ENCODE measurements at regions not wholly inside any gene's neighbourhood (a gene's known extent, or its start where the extent isn't known, plus 50 kb on each side); places are given as distances from the start of the nearest gene placed in this dataset.

DNA sequence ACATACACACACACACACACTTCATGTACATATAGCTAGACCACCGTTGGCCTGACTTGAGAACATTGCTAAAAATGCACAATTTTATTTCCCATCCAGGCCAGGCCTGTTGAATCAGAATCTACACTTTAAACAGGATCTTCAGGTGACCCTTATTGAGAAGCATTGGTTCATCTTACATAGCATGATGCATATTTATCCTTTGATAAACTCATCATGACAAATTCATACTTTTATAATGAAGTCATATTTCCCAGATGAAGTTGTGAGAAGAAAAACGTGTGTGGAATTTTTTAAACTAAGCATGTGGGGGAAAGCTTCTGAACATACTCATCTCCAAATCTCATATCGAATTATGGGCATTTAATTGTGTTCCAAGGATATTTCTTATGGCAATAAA lies 877.7 kb downstream of the MRPL39 start:
- no peak for ATAC-seq
- DNase-seq: no peak

DNA sequence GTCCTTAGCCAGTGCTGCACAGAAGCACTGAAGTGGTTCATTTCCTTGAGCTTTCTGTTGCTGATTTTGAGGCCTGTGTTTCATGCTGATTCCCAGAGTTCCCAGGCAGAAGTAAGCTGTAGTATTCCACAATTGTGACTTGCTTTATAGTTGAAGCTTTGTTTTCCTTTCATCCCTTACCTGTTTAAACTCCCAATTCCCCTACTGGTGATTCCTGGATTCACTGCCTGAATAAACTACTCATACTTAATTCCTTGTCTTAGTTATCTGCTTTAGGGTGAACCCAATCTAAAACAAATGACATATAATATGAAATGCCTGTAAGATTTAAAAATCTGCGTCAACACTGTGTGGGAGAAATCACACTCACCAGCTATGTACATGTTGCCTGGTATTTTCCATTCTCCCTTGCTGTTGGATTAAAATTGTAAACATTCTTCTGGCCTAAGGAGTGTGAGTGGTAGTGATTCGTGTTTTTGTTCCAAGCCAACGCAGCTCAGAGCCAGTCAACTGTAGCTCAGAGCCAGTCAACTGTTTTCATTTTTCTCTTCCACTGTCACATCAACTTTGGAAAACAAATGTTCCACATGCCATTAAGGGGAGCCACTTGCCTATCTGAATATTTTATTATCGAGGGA lies 879.4 kb downstream of the MRPL39 start:
- DNase-seq (no peak), ATAC-seq (no peak)

DNA sequence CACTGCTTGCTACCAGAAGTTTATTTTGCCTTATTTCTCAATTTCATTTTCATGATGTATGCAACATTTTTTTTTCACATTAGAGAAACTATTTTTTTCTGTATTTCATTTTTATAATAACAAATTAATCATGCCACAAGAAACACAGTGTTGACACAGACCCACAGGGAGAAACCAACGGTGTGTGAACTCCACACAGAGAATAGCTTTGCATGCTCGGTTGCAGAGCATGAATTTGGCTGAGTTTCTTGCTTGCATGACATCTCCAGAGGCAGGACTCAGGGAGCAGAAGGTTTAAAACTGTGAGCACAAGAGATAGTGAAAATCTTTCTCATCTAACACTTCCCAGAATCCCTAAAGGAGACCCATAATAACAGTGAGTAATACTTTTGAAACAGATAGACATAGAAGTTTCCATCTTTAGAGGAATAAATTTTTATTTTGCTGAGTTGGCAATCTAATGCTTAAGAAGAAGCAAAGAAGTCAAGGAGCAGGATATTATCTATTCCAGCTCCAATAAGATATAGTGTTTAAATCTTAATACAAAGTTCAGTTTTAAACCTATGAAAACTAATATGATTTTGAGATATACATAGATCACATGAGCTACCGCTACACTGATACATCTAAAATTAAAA lies 890.9 kb downstream of the MRPL39 start:
- ATAC-seq: no peak
- no peak for DNase-seq

DNA sequence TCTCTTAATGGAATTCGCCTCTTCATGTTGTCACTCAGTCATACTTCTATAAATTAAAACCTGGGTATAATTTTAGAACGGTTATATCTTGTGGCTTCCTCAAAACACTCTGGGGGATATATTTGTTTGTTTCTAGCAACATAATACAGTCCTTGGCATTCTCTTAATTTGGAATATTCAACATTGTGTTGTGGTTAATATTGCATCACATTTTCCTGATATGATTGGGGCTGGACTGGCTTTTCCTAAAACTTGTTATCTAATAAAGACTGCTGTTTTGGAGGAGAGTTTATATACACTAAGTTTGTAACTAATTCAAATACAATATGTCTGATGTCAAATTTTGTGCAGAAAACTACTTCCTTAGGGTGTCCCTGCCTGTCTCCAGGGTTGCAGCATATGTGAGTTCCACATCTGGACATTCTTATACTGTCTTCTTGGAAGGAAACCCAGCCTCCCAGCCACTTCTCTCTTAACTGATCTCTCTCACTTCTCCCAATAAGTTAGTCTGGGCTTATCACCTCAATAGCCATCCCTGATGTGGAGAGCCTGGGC lies 892.6 kb downstream of the MRPL39 start:
- DNase-seq (no peak), ATAC-seq (no peak)

DNA sequence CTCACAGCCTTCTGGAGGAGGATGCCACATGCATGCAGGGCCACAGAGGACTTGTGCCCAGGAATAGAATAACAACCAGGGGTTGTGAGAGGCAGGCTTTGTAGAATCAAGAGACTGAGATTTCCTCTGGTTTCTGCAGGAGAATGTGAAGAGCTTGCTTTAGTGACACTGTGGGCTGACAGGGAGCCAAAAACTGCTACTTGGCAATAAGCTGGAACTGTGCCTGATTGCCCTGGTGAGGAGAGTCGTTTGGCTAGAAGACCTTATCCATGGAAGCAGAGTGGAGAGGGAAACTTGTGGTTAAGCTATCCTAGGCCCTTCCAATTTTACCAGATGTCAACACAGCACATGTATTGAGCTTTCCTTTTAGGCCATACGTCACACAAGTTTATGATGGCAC lies 902.1 kb downstream of the MRPL39 start:
- DNase-seq: no peak
- ATAC-seq: no peak

DNA sequence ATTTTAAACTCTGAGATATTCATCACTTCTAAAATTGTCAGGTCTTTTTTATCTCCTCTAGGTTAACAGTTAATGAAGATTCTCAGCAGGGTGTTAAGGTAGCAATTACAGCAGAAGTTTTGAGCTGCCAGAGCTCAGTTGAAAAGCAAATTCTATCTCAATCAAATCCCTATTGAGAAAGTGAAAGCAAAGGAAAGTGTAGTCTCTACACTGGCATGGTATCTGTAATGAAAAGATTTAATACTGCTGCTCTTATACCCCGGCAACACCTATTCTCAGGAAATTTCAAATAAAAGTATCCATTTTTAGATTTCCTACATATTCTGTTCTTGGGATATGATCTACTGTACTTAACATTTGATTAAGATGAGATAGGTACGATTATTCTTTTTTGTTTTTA lies 913.5 kb downstream of the MRPL39 start:
- no peak for ATAC-seq
- DNase-seq: no peak

DNA sequence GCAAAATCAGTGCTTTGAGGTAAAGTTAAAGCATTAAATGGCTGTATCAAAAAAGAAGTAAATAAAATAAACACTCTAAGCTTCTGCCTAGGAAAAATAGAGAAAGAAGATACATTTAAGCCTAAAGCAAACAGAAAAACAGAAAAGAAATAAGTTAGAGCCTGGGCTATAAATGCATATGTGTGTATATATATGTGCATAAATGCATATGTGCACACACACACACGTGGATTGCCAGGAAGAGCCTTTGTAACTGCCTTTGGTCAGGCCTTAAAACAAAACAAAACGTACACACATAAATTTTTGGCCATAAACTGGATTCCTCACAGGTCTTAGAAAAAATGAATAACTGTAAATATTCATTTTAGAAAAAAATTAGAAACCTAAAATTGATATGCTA lies 925.8 kb downstream of the MRPL39 start:
- ATAC-seq (no peak), DNase-seq (no peak)

DNA sequence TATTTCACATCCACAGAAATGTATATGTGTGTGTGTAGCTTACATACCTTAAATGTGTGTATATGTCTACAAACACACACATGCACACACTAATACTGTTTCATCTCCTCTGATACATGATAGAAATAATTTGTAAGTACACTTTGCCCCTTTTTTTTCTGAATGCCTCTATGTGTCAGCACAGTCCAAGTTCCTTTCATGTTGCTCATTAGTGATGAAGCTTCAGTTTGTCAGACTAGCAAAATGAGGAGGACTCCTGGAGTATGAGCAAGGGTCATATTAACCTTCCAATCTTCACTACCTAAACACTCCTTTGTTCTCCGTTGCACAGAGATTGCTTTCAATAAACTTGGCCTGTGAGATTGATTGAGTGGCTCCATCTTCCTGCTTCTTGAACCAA lies 935.4 kb downstream of the MRPL39 start:
- DNase-seq (no peak), ATAC-seq (no peak)

DNA sequence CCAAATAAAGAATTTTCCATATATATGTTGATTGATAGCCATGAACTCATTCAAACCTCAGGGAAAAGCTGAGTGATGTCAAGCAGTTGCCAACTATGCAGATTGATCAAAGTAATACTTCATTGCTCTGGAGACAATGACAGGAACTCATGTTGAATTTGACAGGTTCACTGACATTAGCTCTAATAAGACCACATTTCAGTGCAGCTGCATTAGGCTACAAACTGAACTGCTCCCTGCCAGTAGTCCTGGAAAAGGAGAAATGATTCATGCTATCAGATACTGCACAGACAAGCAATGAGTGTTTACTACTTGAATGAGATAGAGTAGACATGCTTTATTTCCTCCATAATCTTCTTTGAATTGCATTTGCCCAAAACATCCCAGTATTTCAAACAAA lies 948.4 kb downstream of the MRPL39 start:
- ATAC-seq: no peak
- no peak for DNase-seq

DNA sequence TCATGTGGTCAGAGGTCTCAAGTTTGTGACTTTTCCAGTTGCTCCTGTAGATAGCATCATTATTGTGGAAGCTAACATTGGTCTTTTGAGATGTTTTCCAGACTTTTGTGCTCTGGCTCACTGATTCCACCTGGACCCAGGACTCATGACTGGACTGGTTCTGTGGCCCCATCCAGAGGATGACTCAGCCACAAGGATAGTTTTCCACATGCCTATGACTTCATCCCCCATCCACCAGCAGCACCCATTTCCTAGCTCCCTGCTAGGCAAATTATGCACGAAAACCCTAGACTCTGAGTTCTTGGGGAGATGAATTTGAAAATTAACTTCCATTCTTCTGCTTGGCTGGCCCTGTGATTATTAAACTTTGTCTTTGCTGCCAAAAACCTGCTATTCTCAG lies 949.3 kb downstream of the MRPL39 start:
- DNase-seq: no peak
- ATAC-seq: no peak

DNA sequence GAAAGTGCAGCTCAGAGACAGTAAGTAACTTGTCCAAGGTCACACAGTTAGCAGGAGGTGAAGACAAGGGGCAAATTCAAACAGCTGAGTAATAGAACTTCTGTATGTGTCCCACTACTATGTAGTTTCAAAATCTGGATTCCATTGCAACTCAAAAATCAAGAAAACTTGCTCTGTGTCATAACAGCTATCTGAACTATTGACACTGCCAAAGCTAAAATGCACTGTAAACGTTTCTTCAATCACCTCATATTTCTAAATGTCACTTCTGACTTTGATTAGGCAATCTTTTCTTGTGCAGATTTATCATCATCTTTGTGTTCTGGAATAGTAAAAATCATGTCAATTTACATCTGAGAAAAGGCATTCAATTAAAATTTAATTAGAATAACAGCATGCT lies 957.6 kb downstream of the MRPL39 start:
- ATAC-seq: no peak
- no peak for DNase-seq

DNA sequence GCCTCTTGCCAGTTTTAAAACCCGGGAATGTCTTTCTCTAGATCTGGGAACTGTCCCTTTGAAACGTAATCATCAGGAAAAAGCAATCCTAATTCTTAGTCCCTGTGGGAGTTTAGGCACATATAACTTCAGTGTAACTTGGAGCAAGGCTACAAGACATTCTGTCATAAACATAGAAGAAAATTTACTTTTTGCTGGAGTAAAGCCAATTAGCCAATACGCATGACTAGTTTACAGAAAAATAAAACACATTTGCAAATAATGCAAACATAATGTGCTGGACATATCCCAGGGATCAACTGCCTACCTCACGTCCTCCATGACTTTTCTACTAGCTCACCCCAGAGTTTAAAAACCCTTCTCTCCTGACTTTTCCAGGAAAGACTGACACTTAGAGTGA lies 970.6 kb downstream of the MRPL39 start:
- DNase-seq (no peak), ATAC-seq (no peak)

DNA sequence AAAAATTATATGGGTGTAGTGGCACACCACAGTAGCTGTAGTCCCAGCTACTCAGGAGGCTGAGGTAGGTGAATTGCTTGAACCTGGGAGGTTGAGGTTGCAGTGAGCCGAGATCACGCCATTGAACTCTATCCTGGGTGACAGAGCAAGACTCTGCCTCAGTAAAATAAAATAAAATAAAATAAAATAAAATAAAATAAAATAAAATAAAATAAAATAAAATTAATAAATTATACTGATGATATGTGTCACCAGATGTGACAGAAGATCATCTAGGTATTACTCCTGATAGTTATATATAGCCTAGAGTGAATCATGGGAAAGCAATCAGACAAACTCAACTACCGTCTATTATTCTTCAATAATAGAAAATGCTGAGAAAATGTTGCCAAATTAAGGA lies 972.5 kb downstream of the MRPL39 start:
- ATAC-seq: no peak
- no peak for DNase-seq

DNA sequence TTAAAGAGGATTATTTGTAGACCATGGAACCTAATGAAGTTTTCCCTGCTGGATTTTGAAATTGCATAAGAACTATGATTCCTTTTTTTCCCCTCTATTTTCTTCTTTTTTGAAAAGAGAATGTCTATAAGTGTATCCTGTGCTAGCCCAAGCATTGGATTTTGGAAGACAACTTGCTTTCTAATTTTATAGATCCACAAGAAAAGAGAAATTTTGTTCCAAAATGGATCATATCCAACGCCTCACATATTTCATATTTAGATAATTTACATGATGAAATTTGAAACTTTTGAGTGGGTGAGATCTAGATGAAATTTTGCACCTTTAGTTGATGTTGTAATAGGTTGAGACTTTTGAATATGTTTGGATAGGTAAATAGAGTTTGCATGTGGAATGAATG lies 978.7 kb downstream of the MRPL39 start:
- DNase-seq: no peak
- no peak for ATAC-seq

DNA sequence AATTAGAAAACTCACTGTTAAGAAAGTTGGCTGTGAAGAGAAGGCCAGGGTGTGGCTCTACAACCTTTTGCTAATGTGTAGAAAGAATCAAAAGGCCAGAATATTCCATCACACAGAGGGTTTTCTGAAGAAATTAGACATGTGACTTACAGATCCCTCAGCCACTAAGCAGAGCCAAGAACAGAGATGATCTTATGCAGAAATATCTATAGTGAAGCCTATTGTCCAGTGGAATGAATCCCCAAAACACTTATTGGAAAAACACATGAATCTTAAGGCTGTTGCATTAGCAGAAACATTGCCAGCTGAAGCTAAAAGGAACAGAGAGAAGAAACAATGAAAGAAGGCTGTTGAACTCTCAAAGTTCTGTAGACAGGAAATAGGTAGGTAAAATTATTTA lies 979.2 kb downstream of the MRPL39 start:
- no peak for ATAC-seq

DNA sequence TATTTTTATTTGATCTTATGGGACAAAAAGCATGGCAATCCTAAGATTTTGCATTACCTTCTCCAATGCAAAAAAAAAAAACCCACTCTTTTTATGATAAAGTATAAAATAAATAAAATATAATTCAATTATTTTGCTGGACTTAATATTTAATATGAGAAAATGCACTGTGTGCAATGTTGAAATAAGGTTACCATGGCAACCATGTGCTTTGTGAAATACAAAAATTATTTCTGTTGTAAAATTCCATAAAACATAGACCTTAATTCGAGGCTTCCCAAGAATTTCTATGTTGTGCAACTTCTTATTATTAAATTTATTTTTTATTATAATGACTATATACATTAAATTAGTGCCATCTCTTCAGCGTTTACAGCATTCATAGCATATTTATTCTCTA lies 989.5 kb downstream of the MRPL39 start:
- DNase-seq: no peak
- no peak for ATAC-seq

More for the DNA sequence above, 979.2 kb downstream of the MRPL39 start:
- DNase-seq: no peak

DNA sequence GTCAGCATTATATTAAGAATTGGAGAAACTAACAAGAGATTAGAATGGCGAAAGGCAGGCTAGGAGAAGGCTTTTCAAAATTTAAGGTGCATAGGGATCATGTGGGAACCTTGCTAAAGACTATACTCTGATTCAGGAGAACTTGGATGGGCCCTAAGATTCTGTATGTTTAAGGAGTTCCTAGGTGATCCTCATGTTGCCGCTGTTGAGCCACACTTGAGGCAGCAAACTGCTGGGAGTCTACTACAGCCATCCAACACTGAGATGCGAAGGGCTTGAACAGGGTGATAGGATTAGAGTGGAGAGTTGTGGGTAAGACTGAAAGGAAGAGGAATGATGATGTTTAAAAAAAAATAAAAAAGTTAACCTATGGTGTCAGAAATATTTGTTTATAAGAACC lies 1013.2 kb downstream of the MRPL39 start:
- DNase-seq: no peak
- no peak for ATAC-seq

DNA sequence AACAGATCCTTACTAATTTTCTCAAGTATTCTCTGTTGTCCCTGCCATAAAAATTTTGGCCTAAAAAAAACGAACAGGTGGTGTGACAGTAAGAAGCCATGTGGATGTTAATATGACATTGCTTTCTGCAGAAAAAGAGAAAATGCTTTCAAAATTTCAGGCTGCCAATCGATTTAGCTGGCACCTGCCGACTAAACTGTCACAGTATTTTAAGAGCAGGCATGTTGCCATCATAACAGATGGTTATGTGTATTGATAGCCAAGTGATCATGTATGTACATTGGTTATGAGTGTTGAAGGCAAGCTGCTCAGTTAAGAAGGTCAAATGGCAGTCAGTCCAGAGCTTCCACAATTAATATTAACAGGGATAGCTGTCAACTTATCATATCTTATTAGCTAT lies 1017.0 kb downstream of the MRPL39 start:
- DNase-seq (no peak), ATAC-seq (no peak)

DNA sequence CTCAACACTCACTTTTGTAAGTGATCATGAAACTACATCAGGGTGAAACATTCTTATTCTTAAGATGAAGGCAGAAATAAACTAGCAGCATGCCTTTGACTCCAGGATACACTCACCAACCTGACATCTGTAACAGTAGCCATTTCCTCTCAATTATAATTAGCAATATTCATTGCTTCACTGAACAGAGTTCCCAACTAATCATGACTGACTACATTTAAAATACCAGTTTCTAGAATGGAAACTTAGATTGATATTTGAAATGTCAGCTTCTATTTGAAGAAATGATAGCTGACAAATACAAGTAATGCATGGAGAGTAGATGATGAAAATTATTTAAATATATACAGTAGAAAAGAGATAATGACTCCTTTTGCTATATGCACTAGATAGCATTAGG lies 1023.8 kb downstream of the MRPL39 start:
- ATAC-seq: no peak
- DNase-seq: no peak

DNA sequence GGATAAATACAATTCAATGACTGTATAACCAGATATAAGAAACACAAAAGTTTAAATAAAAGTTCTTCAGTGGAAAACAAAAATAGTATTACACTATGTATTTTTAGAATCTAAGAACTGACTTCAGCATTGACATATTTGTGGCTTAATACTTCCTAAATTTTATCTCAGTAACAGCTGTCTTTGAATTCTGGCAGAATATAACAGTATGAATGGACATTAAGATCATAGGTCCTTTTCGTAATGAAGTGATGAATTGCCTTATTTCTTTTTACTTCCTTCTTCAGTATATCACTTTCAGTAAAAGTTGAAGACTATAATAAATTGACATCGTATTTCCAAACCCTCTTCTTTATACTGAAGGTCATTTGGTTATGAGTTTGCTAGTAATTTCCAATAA lies 1030.0 kb downstream of the MRPL39 start:
- DNase-seq (no peak), ATAC-seq (no peak)

DNA sequence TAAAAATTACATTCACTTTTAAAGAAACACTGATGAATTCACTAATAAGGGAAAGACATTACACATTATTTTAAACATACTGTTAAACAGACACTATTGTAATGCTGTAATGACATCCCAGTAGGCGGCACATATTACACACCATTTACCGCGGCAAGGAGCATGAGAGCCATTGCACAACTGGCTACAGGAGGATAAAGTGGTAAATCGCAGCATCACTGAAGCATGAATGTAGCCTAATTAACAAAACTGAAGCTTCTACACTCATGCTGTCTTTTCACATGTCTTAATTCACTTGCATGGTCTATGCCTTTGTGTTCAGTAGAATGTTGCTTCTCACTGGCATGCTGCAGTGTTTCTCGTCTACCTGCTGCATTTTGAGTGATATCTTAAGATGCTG lies 1046.0 kb downstream of the MRPL39 start:
- DNase-seq: no peak
- no peak for ATAC-seq

DNA sequence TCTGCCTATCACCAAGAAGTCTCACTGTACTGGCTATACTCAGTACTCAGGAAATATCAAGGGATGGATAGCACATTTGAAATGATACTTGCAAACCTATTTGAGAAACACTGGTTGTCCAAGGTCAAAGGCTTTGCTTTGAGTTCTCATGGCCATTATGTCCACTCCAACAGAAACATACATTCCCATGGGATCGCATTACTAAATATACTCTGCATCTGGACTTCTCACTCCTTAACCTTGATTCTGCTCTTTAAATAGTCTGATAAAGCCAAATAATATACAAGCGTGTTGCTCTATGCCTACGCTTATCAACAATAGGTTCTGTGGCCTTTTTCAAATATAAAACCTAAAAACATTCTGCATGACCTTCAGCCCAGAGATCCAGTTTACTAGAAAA lies 1054.8 kb downstream of the MRPL39 start:
- ATAC-seq (no peak), DNase-seq (no peak)

DNA sequence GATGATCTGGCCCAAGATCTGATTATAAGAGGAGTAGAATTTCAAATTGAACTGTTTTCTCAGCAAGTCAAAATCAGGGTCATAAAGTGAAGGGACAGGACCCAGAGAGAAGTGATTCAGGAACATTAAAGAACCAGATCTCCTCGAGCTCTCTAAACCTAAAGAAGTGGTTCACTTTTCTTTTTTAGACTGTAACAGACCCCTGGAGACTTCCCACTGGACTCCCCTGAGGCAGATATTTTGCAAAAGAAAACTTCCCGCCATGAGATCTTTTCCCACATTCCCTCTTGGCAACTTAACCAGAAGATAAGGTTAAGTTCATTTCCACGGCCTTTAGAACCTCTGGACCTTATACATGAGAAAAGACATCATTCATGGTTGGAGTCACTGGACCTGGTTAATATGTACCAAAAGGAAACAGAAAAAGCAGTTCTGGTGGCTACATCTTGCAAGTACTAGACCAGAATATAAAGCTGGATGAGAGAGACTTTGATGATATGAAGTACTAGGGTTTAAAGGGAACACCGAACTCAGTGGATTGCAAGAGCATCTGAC lies 1061.4 kb downstream of the MRPL39 start:
- no peak for DNase-seq
- ATAC-seq: no peak
